BJ (cell line): ENCODE measurements at regions not wholly inside any gene's neighbourhood (a gene's known extent, or its start where the extent isn't known, plus 50 kb on each side); places are given as distances from the start of the nearest gene placed in this dataset.
A peak's percentile ranks its signal among the peaks of the same experiment; 100 is the strongest.

Experiments used
- CTCF ChIA-PET: fragments of 350-600 bp; formaldehyde crosslinking; extraction: SDS; loops from one replicate; lab custom pipeline; 2021; ENCODE audit warnings: antibody characterized with exemption, inconsistent platforms; lab: Yijun Ruan, JAX
- POLR2A ChIA-PET: fragments of 300-600 bp; sonication (Branson Sonifier 250); formaldehyde crosslinking; extraction: SDS; loops from one replicate; lab custom pipeline; 2021; ENCODE audit warnings: antibody characterized with exemption; lab: Charles Lee
- DNase-seq: peaks from one replicate; pipeline ENCODE4 v3.0.0-alpha.2; 2011; ENCODE audit warnings: low read depth
- H3K27me3 ChIP-seq: 2 replicates; pipeline ENCODE4 v1.6.0; 2011; ENCODE audit warnings: low read length; ENCODE audit not compliant: control insufficient read depth, insufficient read depth
- H3K36me3 ChIP-seq: 2 replicates; pipeline ENCODE4 v1.5.1; 2011; ENCODE audit warnings: low read length; ENCODE audit not compliant: control insufficient read depth, insufficient read depth
- H3K4me3 ChIP-seq: 2 replicates; pipeline ENCODE4 v1.5.1; 2011; ENCODE audit warnings: low read depth, mild to moderate bottlenecking, control low read depth, low read length
- CTCF ChIP-seq: IDR thresholded peaks from 2 replicates; pipeline ENCODE4 v1.5.1; 2011; ENCODE audit warnings: low read depth, mild to moderate bottlenecking, control low read depth, inconsistent platforms, low read length, moderate library complexity; ENCODE audit not compliant: insufficient read depth

- no peak for DNase-seq
- ChIA-PET CTCF (interaction anchor here (0.6 kb wide), 1 partner anchor 914 kb away, joined by 3 read pairs; no protein-coding TSS in a partner anchor), POLR2A (interaction anchor here (0.6 kb wide), 1 partner anchor 331 kb away, joined by 3 read pairs; no protein-coding TSS in a partner anchor)
- Histone ChIP-seq H3K27me3 (no peaks in the 10 kb centered on the region), H3K4me3 (no peak overlapping the region), H3K36me3 (no peaks in the 10 kb centered on the region)
- no peak for TF ChIP-seq CTCF
These were observed 332.3 kb upstream of the ADAMTSL1 start for GRCh38 chr9:18141681-18142080.

GRCh38 chr9:18143073-18143745, 330.7 kb upstream of the ADAMTSL1 start:
- ChIA-PET POLR2A (no interaction called here), CTCF (interaction anchor here (0.7 to 2.4 kb wide), 11 partner anchors 9 to 885 kb away, joined by 3 to 11 read pairs (median 4); no protein-coding TSS in a partner anchor)
- DNase-seq = no peak
- TF ChIP-seq CTCF = peak; percentile 39; the same call in 1 of the 2 replicates
- no peaks in the 10 kb centered on the region for H3K36me3 ChIP-seq
- no peak overlapping the region for H3K4me3 ChIP-seq
- H3K27me3 ChIP-seq = no peaks in the 10 kb centered on the region

GRCh38 chr9:18146329-18146728, 327.6 kb upstream of the ADAMTSL1 start:
- ChIA-PET CTCF (no interaction called here), POLR2A (no interaction called here)
- TF ChIP-seq CTCF = no peak
- DNase-seq = no peak
- Histone ChIP-seq H3K27me3 (no peaks in the 10 kb centered on the region), H3K36me3 (no peaks in the 10 kb centered on the region), H3K4me3 (no peak overlapping the region)

- POLR2A ChIA-PET = no interaction called here
- Histone ChIP-seq H3K36me3 (no peaks in the 10 kb centered on the region), H3K27me3 (no peaks in the 10 kb centered on the region), H3K4me3 (no peak overlapping the region)
- no peak for DNase-seq
- TF ChIP-seq CTCF = no peak
- CTCF ChIA-PET = no interaction called here
These were observed 324.4 kb upstream of the ADAMTSL1 start for GRCh38 chr9:18149471-18150011.

- POLR2A ChIA-PET = no interaction called here
- H3K27me3 ChIP-seq = no peaks in the 10 kb centered on the region
- H3K36me3 ChIP-seq = no peaks in the 10 kb centered on the region
- no peak for DNase-seq
- no peak overlapping the region for H3K4me3 ChIP-seq
- CTCF ChIA-PET = no interaction called here
- no peak for TF ChIP-seq CTCF
These were observed 319.3 kb upstream of the ADAMTSL1 start for GRCh38 chr9:18154661-18155060.
